ENCODE measurements at regions not wholly inside any gene's neighbourhood (a gene's known extent, or its start where the extent isn't known, plus 50 kb on each side); places are given as distances from the start of the nearest gene placed in this dataset.

DNA sequence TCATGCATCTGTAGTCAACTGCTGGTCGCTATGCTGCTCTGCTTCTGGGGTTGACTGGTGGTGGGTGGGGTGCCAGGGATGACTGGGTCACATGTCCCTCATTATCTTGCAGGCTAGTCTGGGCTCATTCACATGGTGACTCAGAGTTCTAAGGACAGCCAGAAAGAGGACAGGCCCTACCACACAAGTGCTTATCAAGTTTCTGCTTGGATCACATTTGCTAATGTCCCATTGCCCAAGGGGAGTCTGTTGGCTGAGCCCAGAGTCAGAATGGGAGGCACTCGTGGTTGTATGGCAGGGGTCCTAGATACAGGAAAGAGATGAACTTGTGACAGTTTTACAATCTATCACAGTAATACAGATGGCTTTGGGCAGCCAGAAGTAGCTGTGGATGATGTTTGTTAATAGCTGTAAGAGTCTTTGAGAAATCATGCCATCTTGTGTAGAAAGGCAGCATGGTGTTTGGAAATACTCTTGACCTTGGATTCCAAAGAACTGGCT is 221.3 kb downstream of the GPAT3 start (continued):
- TF ChIP-seq, protein P1, sequence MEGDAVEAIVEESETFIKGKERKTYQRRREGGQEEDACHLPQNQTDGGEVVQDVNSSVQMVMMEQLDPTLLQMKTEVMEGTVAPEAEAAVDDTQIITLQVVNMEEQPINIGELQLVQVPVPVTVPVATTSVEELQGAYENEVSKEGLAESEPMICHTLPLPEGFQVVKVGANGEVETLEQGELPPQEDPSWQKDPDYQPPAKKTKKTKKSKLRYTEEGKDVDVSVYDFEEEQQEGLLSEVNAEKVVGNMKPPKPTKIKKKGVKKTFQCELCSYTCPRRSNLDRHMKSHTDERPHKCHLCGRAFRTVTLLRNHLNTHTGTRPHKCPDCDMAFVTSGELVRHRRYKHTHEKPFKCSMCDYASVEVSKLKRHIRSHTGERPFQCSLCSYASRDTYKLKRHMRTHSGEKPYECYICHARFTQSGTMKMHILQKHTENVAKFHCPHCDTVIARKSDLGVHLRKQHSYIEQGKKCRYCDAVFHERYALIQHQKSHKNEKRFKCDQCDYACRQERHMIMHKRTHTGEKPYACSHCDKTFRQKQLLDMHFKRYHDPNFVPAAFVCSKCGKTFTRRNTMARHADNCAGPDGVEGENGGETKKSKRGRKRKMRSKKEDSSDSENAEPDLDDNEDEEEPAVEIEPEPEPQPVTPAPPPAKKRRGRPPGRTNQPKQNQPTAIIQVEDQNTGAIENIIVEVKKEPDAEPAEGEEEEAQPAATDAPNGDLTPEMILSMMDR (IDR thresholded peaks at IDR 0.05 in 2 of 3, conservative IDR thresholded peaks at IDR 0.05 in 1 of 3; ENCODE audit: insufficient read depth in 2 of 3, low read depth in 1 of 3, low read length in 3 of 3), result peak in 1 of 3 experiments; percentile 10; a peak in 1 of 6 replicates
- TF ChIP-seq ZNF197 (CRISPR knock-in tag; IDR thresholded peaks at IDR 0.05; ENCODE audit: low read depth) (0 out of 2 replicates have a peak, but pooled peaks have one; percentile 62), TCF3 (CRISPR knock-in tag; IDR thresholded peaks at IDR 0.05) (peak; percentile 78), HNRNPLL (IDR thresholded peaks at IDR 0.05; ENCODE audit: low read depth, low read length, poor library complexity, severe bottlenecking) (no peak), LEF1 (IDR thresholded peaks at IDR 0.05) (peak; percentile 51; the same call in 1 of the 2 replicates), DPF2 (IDR thresholded peaks at IDR 0.05) (peak; percentile 95), USF2 (CRISPR knock-in tag; IDR thresholded peaks at IDR 0.05) (peak; percentile 87), ARID1B (IDR thresholded peaks at IDR 0.05) (peak; percentile 92), ZBTB9 (CRISPR knock-in tag; IDR thresholded peaks at IDR 0.05) (no peak), JUNB (CRISPR knock-in tag; conservative IDR thresholded peaks at IDR 0.05) (peak; percentile 6; the same call in 1 of the 2 replicates), CREB3L1 (IDR thresholded peaks at IDR 0.05; ENCODE audit: borderline replicate concordance, low read depth) (no peak), ZNF785 (CRISPR knock-in tag; IDR thresholded peaks at IDR 0.05) (no peak), PHB2 (IDR thresholded peaks at IDR 0.05; ENCODE audit: low read depth) (0 out of 2 replicates have a peak, but pooled peaks have one; percentile 29), TOE1 (IDR thresholded peaks at IDR 0.05; ENCODE audit: borderline replicate concordance) (peak; percentile 75; the same call in 1 of the 2 replicates), TOE1 (CRISPR knock-in tag; IDR thresholded peaks at IDR 0.05; ENCODE audit: borderline replicate concordance, low read depth) (no peak), TRIM24 (IDR thresholded peaks at IDR 0.05) (peak; percentile 87 to 88), SMARCE1 (IDR thresholded peaks at IDR 0.05) (peak; percentile 81), BHLHE40 (IDR thresholded peaks at IDR 0.05; ENCODE audit: low read length) (peak; percentile 81), ZBTB7A (IDR thresholded peaks at IDR 0.05; ENCODE audit: borderline replicate concordance, control insufficient read depth, low read depth, low read length) (0 out of 2 replicates have a peak, but pooled peaks have one; percentile 25)
- TF ChIP-seq, protein P2, sequence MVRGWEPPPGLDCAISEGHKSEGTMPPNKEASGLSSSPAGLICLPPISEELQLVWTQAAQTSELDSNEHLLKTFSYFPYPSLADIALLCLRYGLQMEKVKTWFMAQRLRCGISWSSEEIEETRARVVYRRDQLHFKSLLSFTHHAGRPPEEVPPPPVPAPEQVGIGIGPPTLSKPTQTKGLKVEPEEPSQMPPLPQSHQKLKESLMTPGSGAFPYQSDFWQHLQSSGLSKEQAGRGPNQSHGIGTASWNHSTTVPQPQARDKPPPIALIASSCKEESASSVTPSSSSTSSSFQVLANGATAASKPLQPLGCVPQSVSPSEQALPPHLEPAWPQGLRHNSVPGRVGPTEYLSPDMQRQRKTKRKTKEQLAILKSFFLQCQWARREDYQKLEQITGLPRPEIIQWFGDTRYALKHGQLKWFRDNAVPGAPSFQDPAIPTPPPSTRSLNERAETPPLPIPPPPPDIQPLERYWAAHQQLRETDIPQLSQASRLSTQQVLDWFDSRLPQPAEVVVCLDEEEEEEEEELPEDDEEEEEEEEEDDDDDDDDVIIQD (CRISPR knock-in tag; IDR thresholded peaks at IDR 0.05), result no peak
- TF ChIP-seq, protein P3, sequence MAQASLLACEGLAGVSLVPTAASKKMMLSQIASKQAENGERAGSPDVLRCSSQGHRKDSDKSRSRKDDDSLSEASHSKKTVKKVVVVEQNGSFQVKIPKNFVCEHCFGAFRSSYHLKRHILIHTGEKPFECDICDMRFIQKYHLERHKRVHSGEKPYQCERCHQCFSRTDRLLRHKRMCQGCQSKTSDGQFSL (CRISPR knock-in tag; IDR thresholded peaks at IDR 0.05), result no peak
- TF ChIP-seq, protein P3 (tag; IDR thresholded peaks at IDR 0.05), result no peak

Measured in K562 (cell line).